ENCODE measurements at regions not wholly inside any gene's neighbourhood (a gene's known extent, or its start where the extent isn't known, plus 50 kb on each side); places are given as distances from the start of the nearest gene placed in this dataset.
A peak's percentile ranks its signal among the peaks of the same experiment; 100 is the strongest.

DNA sequence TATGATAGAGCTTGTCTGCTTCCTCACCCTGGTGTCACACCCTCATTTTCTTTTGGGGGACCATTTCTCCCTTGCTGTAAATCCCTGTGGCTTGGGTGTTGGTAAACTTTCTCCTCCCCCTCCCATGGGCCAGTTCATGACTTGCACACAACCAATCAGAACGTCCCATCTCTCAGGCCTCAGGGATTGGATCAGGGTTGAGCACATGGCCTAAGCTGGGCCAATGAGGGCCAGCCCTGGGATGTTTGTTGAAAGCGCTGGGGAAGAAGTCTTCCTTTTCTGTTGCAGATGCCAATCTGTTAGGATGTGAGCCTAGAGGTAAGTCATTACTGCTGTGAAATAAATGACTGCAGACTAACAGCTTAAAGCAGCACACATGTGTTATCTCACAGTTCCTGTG lies 136.7 kb downstream of the AACS start:
- TF ChIP-seq EZH2 (IDR thresholded peaks at IDR 0.05; ENCODE audit: low read length, unreplicated experiment), result no peak
- TF ChIP-seq EZH2phosphoT487 (IDR thresholded peaks at IDR 0.05; ENCODE audit: borderline replicate concordance, low read length), result no peak
- no peak for TF ChIP-seq CTCF (conservative IDR thresholded peaks at IDR 0.05; ENCODE audit: low read depth, low read length)

DNA sequence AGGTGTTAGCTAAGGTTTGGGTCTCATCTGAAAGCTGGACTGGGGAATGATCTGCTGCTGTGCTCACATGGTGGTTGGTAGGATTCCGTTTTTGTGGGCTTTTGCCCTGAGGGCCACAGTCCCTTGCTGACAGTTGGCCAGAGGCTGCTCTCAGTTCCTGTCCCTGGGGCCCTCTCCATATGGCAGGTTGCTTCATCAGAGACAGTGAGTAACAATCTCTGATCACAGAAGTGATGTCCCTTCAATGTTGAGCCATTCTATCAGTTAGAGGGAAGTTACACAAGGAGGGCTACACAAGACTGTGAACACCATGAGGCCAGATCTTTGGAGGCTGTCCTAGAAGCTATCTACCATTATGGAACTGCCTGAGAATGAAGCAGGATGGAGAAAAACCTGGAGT lies 137.2 kb downstream of the AACS start:
- no TSS peak for BruUV-seq (replicated peaks)
- Histone ChIP-seq H3K36me3 (ENCODE audit: low read depth, low read length) (no peaks in the 10 kb centered on the region), H3F3A (ENCODE audit: low read length, unreplicated experiment) (no peaks in the 10 kb centered on the region), H3K9me3 (ENCODE audit: low read length) (no peaks in the 10 kb centered on the region), H4K20me1 (ENCODE audit: low read length) (no peaks in the 10 kb centered on the region), H3K4me1 (ENCODE audit: insufficient read depth, low read length) (no peaks in the 10 kb centered on the region), H3K79me2 (ENCODE audit: low read length) (no peaks in the 10 kb centered on the region), H3K4me3 (ENCODE audit: low read length) (no peak overlapping the region), H3K27me3 (ENCODE audit: low read length) (peaks cover 74% of the 10 kb centered on the region), H3K27ac (ENCODE audit: low read length) (no peak overlapping the region), H2AFZ (ENCODE audit: low read length) (no peak overlapping the region), H3K9ac (ENCODE audit: low read length) (no peak overlapping the region), H3K9me2 (replicated peaks; ENCODE audit: low read length) (no peaks in the 10 kb centered on the region), H3K4me2 (ENCODE audit: low read length) (no peak overlapping the region)
- no peak for ATAC-seq
- ChIA-PET POLR2A (ENCODE audit: unreplicated experiment) (no interaction called here), CTCF (interaction anchor here (0.7 to 1.3 kb wide), 3 partner anchors 9 to 19 kb away, joined by 4 to 5 read pairs (median 5); no protein-coding TSS in a partner anchor)
- intact Hi-C loops (cut with micrococcal nuclease), result no loop called here
- TF ChIP-seq CTCF (conservative IDR thresholded peaks at IDR 0.05; ENCODE audit: low read depth, low read length), result no peak
- no peak for DNase-seq

More for the DNA sequence above, 136.7 kb downstream of the AACS start:
- BruUV-seq (replicated peaks), result no TSS peak
- H3K9me3 ChIP-seq (ENCODE audit: low read length), result no peaks in the 10 kb centered on the region
- DNase-seq, result no peak
- no peaks in the 10 kb centered on the region for H4K20me1 ChIP-seq (ENCODE audit: low read length)
- no peaks in the 10 kb centered on the region for H3K4me1 ChIP-seq (ENCODE audit: insufficient read depth, low read length)
- no peaks in the 10 kb centered on the region for H3F3A ChIP-seq (ENCODE audit: low read length, unreplicated experiment)
- intact Hi-C loops (cut with micrococcal nuclease), result no loop called here
- no peaks in the 10 kb centered on the region for H3K79me2 ChIP-seq (ENCODE audit: low read length)
- no peak overlapping the region for H2AFZ ChIP-seq (ENCODE audit: low read length)
- no peak overlapping the region for H3K4me2 ChIP-seq (ENCODE audit: low read length)
- no peak overlapping the region for H3K27ac ChIP-seq (ENCODE audit: low read length)
- H3K9ac ChIP-seq (ENCODE audit: low read length), result no peak overlapping the region
- H3K4me3 ChIP-seq (ENCODE audit: low read length), result no peak overlapping the region
- CTCF ChIA-PET, result interaction anchor here (0.6 kb wide), 1 partner anchor 198 kb away, joined by 3 read pairs; no protein-coding TSS in a partner anchor
- H3K27me3 ChIP-seq (ENCODE audit: low read length), result peaks cover 74% of the 10 kb centered on the region
- H3K9me2 ChIP-seq (replicated peaks; ENCODE audit: low read length), result no peaks in the 10 kb centered on the region
- no peaks in the 10 kb centered on the region for H3K36me3 ChIP-seq (ENCODE audit: low read depth, low read length)
- ATAC-seq, result no peak
- POLR2A ChIA-PET (ENCODE audit: unreplicated experiment), result no interaction called here

DNA sequence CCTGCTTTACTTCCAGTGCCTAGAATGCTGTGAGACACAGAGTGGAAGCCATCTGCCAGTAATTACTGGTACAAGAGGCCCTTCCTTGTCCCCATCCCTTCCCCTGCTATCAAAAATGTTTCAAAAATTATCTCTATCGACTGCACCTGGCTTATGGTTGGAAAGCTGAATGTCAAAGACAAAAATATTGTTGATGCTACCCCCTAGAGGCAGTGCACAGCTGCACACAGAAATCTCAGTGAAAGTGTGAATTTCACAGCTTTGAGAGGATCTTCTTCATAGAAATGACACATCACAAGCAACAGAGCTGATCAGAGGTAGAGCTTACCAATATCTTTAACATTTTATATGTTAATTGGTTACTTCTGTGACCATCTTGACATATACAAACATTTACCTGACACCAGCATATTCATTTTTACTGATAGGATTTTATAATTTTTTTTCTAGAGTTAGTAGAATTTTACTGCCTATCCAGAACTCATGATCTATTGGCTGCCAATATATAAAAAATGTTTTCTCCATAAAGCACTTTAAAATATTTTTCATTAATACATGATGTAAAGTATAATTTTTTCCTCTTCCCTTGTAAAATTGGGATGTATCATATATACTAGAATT lies 138.0 kb downstream of the AACS start:
- no peaks in the 10 kb centered on the region for H3F3A ChIP-seq (ENCODE audit: low read length, unreplicated experiment)
- BruUV-seq (replicated peaks), result no TSS peak
- no peak overlapping the region for H3K4me3 ChIP-seq (ENCODE audit: low read length)
- no peaks in the 10 kb centered on the region for H3K4me1 ChIP-seq (ENCODE audit: insufficient read depth, low read length)
- no peaks in the 10 kb centered on the region for H3K9me2 ChIP-seq (replicated peaks; ENCODE audit: low read length)
- no peaks in the 10 kb centered on the region for H3K9me3 ChIP-seq (ENCODE audit: low read length)
- H3K27ac ChIP-seq (ENCODE audit: low read length), result no peak overlapping the region
- H3K36me3 ChIP-seq (ENCODE audit: low read depth, low read length), result no peaks in the 10 kb centered on the region
- H3K4me2 ChIP-seq (ENCODE audit: low read length), result no peak overlapping the region
- POLR2A ChIA-PET (ENCODE audit: unreplicated experiment), result no interaction called here
- H2AFZ ChIP-seq (ENCODE audit: low read length), result no peak overlapping the region
- H3K27me3 ChIP-seq (ENCODE audit: low read length), result peaks cover 72% of the 10 kb centered on the region
- H4K20me1 ChIP-seq (ENCODE audit: low read length), result no peaks in the 10 kb centered on the region
- CTCF ChIA-PET, result interaction anchor here (0.7 to 1.3 kb wide), 3 partner anchors 9 to 20 kb away, joined by 4 to 5 read pairs (median 5); no protein-coding TSS in a partner anchor
- DNase-seq, result peak; percentile 58
- peak; percentile 70 for ATAC-seq
- TF ChIP-seq EZH2 (IDR thresholded peaks at IDR 0.05; ENCODE audit: low read length, unreplicated experiment), result no peak
- no peak for TF ChIP-seq EZH2phosphoT487 (IDR thresholded peaks at IDR 0.05; ENCODE audit: borderline replicate concordance, low read length)
- TF ChIP-seq CTCF (conservative IDR thresholded peaks at IDR 0.05; ENCODE audit: low read depth, low read length), result peak; percentile 80
- intact Hi-C loops (cut with micrococcal nuclease), result no loop called here
- H3K9ac ChIP-seq (ENCODE audit: low read length), result no peak overlapping the region
- no peaks in the 10 kb centered on the region for H3K79me2 ChIP-seq (ENCODE audit: low read length)

All from PC-3 (cell line).